ENCODE measurements at regions not wholly inside any gene's neighbourhood (a gene's known extent, or its start where the extent isn't known, plus 50 kb on each side); places are given as distances from the start of the nearest gene placed in this dataset.
"Not testable (repeated sequence)": the region's sequence is repeated elsewhere in the genome, so short reads cannot be mapped to it uniquely, and the experiment has no call there.

- DNase-seq = no peak
Measured at GRCh38 chr2:184004289-184004947, 593.9 kb upstream of the ZNF804A start.

- DNase-seq = no peak
Measured at GRCh38 chr2:184004948-184005672, 593.2 kb upstream of the ZNF804A start.

- DNase-seq = no peak
Measured at GRCh38 chr2:184006998-184007397, 591.3 kb upstream of the ZNF804A start.

- DNase-seq = no peak
Measured at GRCh38 chr2:184026961-184027360, 571.4 kb upstream of the ZNF804A start.

GRCh38 chr2:184030245-184030644, 568.1 kb upstream of the ZNF804A start:
- DNase-seq = no peak

- DNase-seq = no peak
Measured at GRCh38 chr2:184030989-184031388, 567.3 kb upstream of the ZNF804A start.

- no peak for DNase-seq
Measured at GRCh38 chr2:184031402-184032147, 566.8 kb upstream of the ZNF804A start.

- no peak for DNase-seq
Measured at GRCh38 chr2:184032983-184033382, 565.3 kb upstream of the ZNF804A start.

- no peak for DNase-seq
Measured at GRCh38 chr2:184037273-184037672, 561.1 kb upstream of the ZNF804A start.

GRCh38 chr2:184039493-184039892, 558.8 kb upstream of the ZNF804A start:
- no peak for DNase-seq

- no peak for DNase-seq
Measured at GRCh38 chr2:184040230-184040629, 558.1 kb upstream of the ZNF804A start.

GRCh38 chr2:184041077-184041476, 557.3 kb upstream of the ZNF804A start:
- DNase-seq = no peak

GRCh38 chr2:184041777-184042176, 556.6 kb upstream of the ZNF804A start:
- no peak for DNase-seq

- no peak for DNase-seq
Measured at GRCh38 chr2:184047536-184047935, 550.8 kb upstream of the ZNF804A start.

GRCh38 chr2:184049566-184049965, 548.8 kb upstream of the ZNF804A start:
- DNase-seq = no peak

- DNase-seq = no peak
Measured at GRCh38 chr2:184053326-184053725, 545.0 kb upstream of the ZNF804A start.

GRCh38 chr2:184054419-184054818, 543.9 kb upstream of the ZNF804A start:
- DNase-seq = not testable (repeated sequence)

GRCh38 chr2:184057910-184058309, 540.4 kb upstream of the ZNF804A start:
- no peak for DNase-seq

- DNase-seq = not testable (repeated sequence)
Measured at GRCh38 chr2:184060268-184060667, 538.1 kb upstream of the ZNF804A start.

GRCh38 chr2:184067502-184067901, 530.8 kb upstream of the ZNF804A start:
- no peak for DNase-seq

GRCh38 chr2:184072470-184072869, 525.9 kb upstream of the ZNF804A start:
- DNase-seq = no peak

- no peak for DNase-seq
Measured at GRCh38 chr2:184078496-184078895, 519.8 kb upstream of the ZNF804A start.

GRCh38 chr2:184091456-184091855, 506.9 kb upstream of the ZNF804A start:
- no peak for DNase-seq

All from muscle of arm (tissue), 1 donor.